ENCODE measurements at regions not wholly inside any gene's neighbourhood (a gene's known extent, or its start where the extent isn't known, plus 50 kb on each side); places are given as distances from the start of the nearest gene placed in this dataset.

DNA sequence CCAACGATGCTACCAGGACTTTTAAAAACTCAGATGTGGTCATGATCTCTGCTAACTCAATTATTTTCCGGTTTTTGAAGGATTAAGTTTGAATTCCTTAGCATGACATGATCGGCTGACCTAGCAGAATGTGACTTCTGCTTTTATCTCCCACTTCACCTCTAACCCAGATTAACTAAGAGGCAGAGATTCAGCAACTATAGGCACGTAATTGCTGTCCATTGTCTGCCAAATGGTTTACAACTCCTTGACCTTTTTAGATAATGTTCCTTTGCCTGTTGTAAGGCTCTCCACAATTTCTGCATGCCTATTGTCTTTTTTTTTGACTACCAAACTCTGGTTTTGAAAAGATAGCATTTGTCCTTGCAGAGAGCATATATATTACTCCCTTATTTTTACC is 268.2 kb downstream of the BRINP1 start:
- 62% methylated on average over 4 of the region's 4 CpGs for WGBS
- Histone ChIP-seq H3K9me3 (no peaks in the 10 kb centered on the region), H3K4me3 (no peak overlapping the region), H3K36me3 (no peaks in the 10 kb centered on the region), H3K27ac (replicated peaks in 1 of 4) (no peak overlapping the region), H3K4me1 (peaks cover 0 to 3% (median 0%) of the 10 kb centered on the region in 4 donors), H3K27me3 (no peaks in the 10 kb centered on the region)
- DNase-seq (ENCODE audit: extremely low spot score), result no peak
- intact Hi-C loops (cut with DNase I), result no loop called here
- TF ChIP-seq, protein P1, sequence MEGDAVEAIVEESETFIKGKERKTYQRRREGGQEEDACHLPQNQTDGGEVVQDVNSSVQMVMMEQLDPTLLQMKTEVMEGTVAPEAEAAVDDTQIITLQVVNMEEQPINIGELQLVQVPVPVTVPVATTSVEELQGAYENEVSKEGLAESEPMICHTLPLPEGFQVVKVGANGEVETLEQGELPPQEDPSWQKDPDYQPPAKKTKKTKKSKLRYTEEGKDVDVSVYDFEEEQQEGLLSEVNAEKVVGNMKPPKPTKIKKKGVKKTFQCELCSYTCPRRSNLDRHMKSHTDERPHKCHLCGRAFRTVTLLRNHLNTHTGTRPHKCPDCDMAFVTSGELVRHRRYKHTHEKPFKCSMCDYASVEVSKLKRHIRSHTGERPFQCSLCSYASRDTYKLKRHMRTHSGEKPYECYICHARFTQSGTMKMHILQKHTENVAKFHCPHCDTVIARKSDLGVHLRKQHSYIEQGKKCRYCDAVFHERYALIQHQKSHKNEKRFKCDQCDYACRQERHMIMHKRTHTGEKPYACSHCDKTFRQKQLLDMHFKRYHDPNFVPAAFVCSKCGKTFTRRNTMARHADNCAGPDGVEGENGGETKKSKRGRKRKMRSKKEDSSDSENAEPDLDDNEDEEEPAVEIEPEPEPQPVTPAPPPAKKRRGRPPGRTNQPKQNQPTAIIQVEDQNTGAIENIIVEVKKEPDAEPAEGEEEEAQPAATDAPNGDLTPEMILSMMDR (IDR thresholded peaks at IDR 0.05), result no peak
- no peak for TF ChIP-seq POLR2AphosphoS5 (IDR thresholded peaks at IDR 0.05)
- TF ChIP-seq POLR2A (IDR thresholded peaks at IDR 0.05; ENCODE audit: low read depth), result no peak
- no peak for TF ChIP-seq EP300 (IDR thresholded peaks at IDR 0.05)

DNA sequence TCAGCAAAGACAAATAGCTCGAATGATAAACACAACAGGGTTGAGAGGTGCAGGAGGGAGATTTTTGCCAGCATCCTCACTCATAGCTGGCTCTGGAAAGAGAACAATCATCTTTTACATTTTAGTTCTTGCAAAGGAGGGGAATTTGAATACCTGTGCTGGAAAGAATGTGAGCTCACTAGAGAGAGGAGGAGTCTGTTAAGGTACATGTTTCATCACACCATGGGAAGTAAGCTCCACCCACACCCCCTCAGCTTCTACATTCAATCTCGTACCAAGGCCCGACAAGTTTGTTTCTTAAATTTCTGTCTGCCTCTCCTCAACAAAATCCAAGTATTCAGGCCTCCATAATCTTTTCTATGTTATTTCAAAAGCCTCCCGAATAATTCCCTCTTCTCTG is 254.6 kb downstream of the BRINP1 start:
- DNase-seq (ENCODE audit: extremely low spot score), result no peak
- Histone ChIP-seq H3K27ac (replicated peaks in 1 of 4) (no peak overlapping the region), H3K4me1 (no peaks in the 10 kb centered on the region), H3K36me3 (no peaks in the 10 kb centered on the region), H3K4me3 (no peak overlapping the region), H3K27me3 (no peaks in the 10 kb centered on the region), H3K9me3 (no peaks in the 10 kb centered on the region)
- TF ChIP-seq EP300 (IDR thresholded peaks at IDR 0.05), result no peak
- TF ChIP-seq, protein P1 (IDR thresholded peaks at IDR 0.05), result no peak
- no peak for TF ChIP-seq POLR2A (IDR thresholded peaks at IDR 0.05; ENCODE audit: low read depth)
- no peak for TF ChIP-seq POLR2AphosphoS5 (IDR thresholded peaks at IDR 0.05)
- intact Hi-C loops (cut with DNase I), result no loop called here
- 82% methylated on average over 4 of the region's 4 CpGs for WGBS

Data from esophagus muscularis mucosa (tissue), 4 donors.